NCI-H526 treated with DMSO at 0.1 percent for 48 hours (cell line): ENCODE measurements at regions not wholly inside any gene's neighbourhood (a gene's known extent, or its start where the extent isn't known, plus 50 kb on each side); places are given as distances from the start of the nearest gene placed in this dataset.

Experiments
- DNase-seq: peaks from one replicate; lab custom pipeline; 2025; lab: John Stamatoyannopoulos, UW

- DNase-seq, result no peak
Measured at GRCh38 chr1:244196571-244197285, 145.6 kb downstream of the ZBTB18 start.

GRCh38 chr1:244197851-244198375 lies 146.8 kb downstream of the ZBTB18 start:
- no peak for DNase-seq

- DNase-seq, result no peak
Measured at GRCh38 chr1:244199902-244200301, 148.8 kb downstream of the ZBTB18 start.

GRCh38 chr1:244200596-244200995 lies 149.5 kb downstream of the ZBTB18 start:
- DNase-seq, result no peak

GRCh38 chr1:244201750-244202149 lies 150.7 kb downstream of the ZBTB18 start:
- DNase-seq, result no peak

GRCh38 chr1:244204004-244204403 lies 152.9 kb downstream of the ZBTB18 start:
- DNase-seq, result no peak

GRCh38 chr1:244205171-244205570 lies 154.1 kb downstream of the ZBTB18 start:
- no peak for DNase-seq

- no peak for DNase-seq
Measured at GRCh38 chr1:244205906-244206305, 154.8 kb downstream of the ZBTB18 start.

- DNase-seq, result no peak
Measured at GRCh38 chr1:244207042-244207934, 156.2 kb downstream of the ZBTB18 start.

GRCh38 chr1:244207935-244208244 lies 156.8 kb downstream of the ZBTB18 start:
- DNase-seq, result no peak

GRCh38 chr1:244209955-244210354 lies 158.9 kb downstream of the ZBTB18 start:
- DNase-seq, result no peak

- DNase-seq, result no peak
Measured at GRCh38 chr1:244210884-244211558, 159.9 kb downstream of the ZBTB18 start.

GRCh38 chr1:244211559-244211944 lies 160.5 kb downstream of the ZBTB18 start:
- DNase-seq, result no peak

GRCh38 chr1:244212219-244212618 lies 161.1 kb downstream of the ZBTB18 start:
- DNase-seq, result no peak

- DNase-seq, result no peak
Measured at GRCh38 chr1:244212797-244213475, 161.9 kb downstream of the ZBTB18 start.

- DNase-seq, result no peak
Measured at GRCh38 chr1:244214009-244214967, 163.2 kb downstream of the ZBTB18 start.

- no peak for DNase-seq
Measured at GRCh38 chr1:244216836-244217235, 165.8 kb downstream of the ZBTB18 start.

GRCh38 chr1:244217711-244218110 lies 166.6 kb downstream of the ZBTB18 start:
- no peak for DNase-seq

GRCh38 chr1:244218220-244218619 lies 167.1 kb downstream of the ZBTB18 start:
- DNase-seq, result no peak

- no peak for DNase-seq
Measured at GRCh38 chr1:244219149-244219548, 168.1 kb downstream of the ZBTB18 start.

- DNase-seq, result no peak
Measured at GRCh38 chr1:244219802-244220201, 168.7 kb downstream of the ZBTB18 start.
